ENCODE measurements at regions not wholly inside any gene's neighbourhood (a gene's known extent, or its start where the extent isn't known, plus 50 kb on each side); places are given as distances from the start of the nearest gene placed in this dataset.
"Not testable (repeated sequence)": the region's sequence is repeated elsewhere in the genome, so short reads cannot be mapped to it uniquely, and the experiment has no call there.

DNA sequence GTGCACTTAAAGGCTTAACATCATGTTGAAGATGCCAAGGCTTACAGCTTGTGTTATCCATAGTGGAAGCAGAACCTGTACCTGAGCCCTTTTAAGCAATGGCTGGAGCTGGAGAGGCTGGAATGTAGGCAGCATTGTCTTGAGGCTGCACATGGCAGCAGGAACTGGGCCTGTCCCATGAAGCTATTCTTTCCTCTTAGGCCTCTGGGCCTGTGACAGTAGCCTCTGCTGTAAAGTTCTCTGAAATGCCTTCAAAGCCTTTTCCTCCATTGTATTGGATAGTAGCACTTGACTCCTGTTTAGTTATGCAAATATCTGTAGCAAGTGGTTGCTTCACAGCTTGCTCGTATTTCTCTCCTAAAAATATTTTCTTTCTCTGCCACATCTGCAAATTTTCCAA is 127.4 kb upstream of the ANO5 start:
- DNase-seq: no peak

- DNase-seq: no peak
Measured at GRCh38 chr11:22069844-22070243, 123.0 kb upstream of the ANO5 start.

- no peak for DNase-seq
Measured at GRCh38 chr11:22076271-22076930, 116.5 kb upstream of the ANO5 start.

DNA sequence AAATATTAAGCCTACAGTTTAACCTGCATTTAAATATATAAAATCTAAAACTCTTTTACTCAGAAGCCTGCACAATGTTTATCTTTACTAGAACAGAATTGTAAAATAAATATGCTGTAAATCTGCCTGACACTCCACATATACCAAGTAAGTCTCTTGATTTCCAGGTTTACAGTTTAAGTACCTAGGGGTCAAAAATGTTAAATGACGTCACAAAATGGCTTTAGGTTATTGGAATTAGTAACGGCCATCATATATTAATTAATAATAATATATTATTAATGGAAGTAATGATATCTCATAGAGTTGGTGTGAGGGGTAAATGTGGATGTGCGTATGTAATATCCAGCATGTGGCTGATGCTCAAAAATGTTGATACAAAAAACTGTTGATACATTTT is 114.8 kb upstream of the ANO5 start:
- DNase-seq: no peak

DNA sequence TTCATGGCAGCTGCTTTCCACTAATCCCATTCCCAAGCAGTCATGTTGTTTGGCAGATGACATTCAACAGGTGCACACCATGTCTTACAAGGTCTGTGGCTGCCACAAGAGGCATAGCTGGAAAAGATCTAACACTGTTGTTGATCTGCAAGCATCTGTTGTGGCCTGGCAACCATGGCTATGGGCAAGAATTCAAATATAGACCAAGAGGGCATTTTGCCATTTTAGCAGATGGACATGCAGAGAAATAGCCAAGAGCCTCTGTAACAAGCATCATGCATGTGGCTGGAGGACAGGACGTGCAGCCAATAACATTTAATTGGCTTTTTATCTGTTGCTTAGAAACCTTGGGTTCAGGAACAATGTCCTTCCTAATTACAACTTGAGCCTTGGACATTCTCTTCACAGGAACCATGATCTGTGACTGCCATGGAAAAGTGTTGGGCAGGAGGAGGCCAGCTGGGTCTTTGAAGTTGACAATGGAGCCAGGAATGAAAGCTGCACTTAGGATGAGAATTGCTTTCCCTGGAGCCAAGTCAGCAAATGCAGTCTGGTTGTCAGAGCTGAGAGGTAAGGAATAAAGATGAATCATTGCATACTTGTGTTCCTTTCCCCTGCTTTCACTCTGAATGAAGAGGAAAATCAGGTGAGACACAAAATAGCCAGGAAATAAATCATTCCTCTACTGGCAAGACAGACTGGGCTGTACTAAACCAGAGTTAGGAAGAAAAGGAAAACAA is 113.6 kb upstream of the ANO5 start:
- peak; percentile 69 for DNase-seq

DNA sequence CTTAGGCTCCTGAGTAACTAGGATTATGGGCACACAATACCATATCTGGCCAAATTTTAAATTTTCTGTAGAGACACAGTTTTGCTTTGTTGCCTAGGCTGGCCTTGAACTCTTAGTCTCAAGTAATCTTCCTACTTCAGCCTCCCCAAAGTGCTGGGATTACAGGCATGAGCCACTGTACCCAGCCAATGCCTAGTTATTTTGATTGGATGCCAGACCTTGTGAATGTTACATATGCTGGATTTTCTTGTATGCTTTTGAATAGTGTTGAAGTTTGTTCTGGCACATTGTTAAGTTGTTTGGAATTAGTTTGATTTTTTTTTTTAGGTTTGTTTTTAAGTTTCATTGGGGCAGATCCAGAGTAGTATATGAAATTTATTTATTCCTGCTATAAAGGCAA is 110.7 kb upstream of the ANO5 start:
- DNase-seq: no peak

DNA sequence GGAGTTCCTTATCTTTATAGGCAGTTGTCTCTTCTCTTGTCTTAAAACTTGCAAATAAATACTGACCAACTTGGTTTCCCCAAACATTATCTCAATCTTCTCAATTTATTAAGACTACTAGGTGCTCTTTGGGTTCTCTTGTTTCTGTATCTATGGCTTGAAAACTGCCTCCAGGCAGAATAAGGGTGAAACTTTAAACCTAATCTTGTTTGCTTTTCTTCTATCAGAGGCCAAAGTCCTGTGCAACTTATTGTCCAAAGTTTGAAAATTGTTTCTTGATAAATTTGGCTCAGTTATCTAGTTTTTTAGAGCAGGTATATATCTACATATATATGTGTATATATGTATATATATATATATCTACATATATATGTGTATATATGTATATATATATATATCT is 110.1 kb upstream of the ANO5 start:
- DNase-seq: no peak

DNA sequence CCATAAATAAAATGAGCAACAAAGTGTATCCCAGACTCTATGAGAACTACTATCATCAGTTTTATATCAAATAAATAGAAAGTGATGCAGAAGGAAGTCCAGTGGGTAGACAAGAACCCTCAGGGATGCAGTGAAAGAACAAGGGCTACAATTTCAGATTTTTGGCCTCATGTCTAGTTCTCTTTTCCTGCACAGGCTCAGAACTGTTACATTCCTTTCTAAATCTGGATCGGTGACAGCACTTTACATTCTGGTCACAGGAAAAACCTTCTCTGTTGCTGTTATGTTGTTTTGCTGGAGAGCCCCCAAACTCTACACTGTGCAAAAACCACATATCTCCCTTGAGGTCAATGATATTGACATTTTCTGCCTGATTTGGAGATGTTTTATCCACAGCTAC is 108.8 kb upstream of the ANO5 start:
- DNase-seq: peak; percentile 52

DNA sequence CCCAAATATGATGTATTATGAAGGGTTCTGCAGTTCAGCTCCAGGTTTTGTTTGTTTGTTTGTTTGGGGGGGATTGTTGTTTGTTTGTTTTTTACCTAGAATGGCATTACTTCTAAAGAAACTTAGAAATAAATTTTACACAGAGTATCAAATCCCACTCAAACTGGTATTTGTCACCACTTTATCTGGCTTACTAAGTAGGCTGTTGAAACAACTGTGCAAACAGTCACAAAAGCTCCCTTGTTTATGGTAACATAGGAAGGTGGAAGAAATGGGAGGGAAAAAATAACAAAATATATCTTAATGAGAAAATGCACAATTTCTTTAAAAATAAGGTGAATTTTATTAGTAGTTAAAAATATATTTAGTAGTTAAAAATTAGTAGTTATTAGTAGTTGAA is 108.3 kb upstream of the ANO5 start:
- DNase-seq: no peak

GRCh38 chr11:22089609-22090008 is 103.3 kb upstream of the ANO5 start:
- DNase-seq: no peak

- no peak for DNase-seq
Measured at GRCh38 chr11:22106566-22106965, 86.3 kb upstream of the ANO5 start.

DNA sequence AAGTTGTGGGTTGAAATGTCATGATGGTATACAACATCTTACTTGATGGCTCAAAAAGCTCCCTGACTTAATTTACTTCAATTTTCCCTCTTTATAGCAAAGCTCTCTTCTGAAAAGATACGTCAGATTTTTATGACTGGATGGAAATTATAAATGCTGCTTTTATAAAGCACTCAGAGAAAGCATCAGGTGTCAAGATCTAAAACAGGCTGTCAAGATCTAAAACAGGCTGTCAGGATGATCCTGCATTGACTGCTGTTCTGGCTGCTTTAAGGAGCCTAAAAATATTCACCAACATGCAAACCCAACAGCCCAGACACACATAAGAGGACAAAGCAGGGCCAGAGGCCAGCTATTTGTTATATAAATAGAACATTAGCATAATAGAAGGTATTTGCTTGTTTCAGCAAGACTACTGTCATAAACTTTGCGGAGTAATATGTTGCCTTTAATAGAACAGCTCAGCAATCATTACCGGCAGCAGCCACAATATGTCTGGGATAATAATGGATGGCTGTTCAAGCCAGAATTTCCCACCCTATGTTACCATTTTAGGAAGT is 77.3 kb upstream of the ANO5 start:
- no peak for DNase-seq

DNA sequence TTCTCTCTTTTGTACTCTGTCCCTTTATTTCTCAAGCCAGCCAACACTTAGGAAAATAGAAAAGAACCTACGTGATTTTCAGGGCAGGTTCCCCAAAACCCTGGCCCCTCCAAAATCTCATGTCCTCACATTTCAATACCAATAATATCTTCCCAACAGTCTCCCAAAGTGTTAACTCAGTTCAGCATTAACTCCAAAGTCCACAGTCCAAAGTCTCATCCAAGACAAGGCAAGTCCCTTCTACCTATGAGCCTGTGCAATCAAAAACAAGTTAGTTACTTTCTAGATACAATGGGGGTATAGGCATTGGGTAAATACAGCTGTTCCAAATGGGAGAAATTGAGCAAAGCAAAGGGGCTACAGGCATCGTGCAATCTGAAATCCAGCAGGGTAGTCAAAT is 64.9 kb upstream of the ANO5 start:
- not testable (repeated sequence) for DNase-seq

GRCh38 chr11:22130462-22131053 is 62.3 kb upstream of the ANO5 start:
- DNase-seq: peak; percentile 9

DNA sequence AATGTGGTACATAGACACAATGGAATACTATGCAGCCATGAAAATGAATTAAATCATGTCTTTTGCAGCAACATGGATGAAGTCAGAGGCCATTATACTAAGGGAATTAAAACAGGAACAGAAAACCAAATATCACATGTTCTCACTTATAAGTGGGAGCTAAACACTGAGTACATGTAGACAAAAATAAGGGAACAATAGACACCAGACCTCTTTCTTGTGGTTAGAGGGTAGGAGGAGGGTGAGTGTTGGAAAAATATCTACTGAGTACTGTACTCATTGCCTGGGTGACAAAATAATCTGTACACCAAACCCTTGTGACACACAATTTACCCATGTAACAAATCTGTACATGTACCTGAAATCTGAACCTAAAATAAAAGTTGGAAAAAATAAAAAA is 59.1 kb upstream of the ANO5 start:
- no peak for DNase-seq

- DNase-seq: no peak
Measured at GRCh38 chr11:22138264-22138663, 54.6 kb upstream of the ANO5 start.

All from muscle of arm (tissue), 1 donor.